G401.6 (cell line): ENCODE measurements at regions not wholly inside any gene's neighbourhood (a gene's known extent, or its start where the extent isn't known, plus 50 kb on each side); places are given as distances from the start of the nearest gene placed in this dataset.
"Not testable (repeated sequence)": the region's sequence is repeated elsewhere in the genome, so short reads cannot be mapped to it uniquely, and the experiment has no call there.

Experiments used
- FAIRE-seq: peaks from 2 replicates; lab custom pipeline; 2012; peaks lifted over from hg19 to GRCh38; lab: Jason Lieb, UNC

DNA sequence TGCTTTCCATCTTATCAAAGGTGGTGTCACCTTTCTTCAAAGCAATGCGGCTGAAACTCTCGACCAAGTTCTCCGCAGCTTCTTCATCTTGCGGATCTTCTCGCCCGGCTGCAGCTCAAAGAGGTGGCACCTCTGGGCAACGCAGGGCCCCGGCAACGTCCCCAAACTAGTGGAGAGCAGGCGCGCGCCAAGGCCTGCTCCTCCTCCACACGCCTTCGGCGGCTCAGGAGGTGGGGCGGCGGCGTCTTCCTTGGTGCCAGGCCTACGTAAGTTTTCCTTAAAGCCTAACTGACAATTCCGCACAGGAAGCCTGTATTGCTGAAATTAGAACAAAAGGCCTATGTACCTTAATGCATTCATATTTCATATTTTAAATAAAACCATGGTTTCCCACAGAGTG is 112.0 kb downstream of the TMX1 start:
- no peak for FAIRE-seq

DNA sequence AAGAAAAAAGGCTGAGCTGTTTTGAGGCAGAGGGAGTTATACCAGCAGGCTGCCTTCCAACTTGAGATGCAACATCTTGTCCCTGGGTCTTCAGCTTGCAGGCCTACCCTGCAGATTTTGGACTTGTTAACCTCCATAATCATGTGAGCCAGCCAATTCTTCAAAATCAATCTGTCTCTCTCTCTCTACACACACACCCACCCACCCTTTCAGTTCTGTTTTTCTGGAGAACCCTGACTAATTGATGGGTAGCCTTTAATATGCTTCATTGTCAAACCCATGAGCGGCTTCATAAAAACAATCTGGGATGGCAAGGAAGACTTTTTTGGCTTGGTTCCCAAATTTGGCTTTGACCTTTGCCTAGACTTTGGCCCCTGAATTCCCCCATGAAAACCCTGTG is 113.9 kb downstream of the TMX1 start:
- no peak for FAIRE-seq

DNA sequence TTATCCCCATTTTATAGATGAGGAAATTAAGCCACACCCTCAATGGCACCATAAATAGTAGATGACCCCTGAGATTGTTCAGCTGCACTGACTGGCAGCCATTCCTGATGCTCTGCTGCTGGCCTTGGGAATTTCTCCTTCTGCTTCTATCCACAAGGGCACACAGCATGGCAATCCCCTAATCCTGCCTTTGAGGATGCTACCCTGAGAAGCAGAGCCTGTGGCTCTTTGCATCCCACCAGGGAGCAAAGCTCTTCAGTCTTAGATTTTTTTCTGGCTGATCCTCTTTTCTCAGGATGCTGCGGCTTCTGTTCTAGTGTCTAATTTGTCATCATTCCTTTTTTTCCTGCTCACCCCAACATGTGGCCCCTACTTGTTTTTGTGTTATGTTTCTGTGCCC is 114.8 kb downstream of the TMX1 start:
- no peak for FAIRE-seq

DNA sequence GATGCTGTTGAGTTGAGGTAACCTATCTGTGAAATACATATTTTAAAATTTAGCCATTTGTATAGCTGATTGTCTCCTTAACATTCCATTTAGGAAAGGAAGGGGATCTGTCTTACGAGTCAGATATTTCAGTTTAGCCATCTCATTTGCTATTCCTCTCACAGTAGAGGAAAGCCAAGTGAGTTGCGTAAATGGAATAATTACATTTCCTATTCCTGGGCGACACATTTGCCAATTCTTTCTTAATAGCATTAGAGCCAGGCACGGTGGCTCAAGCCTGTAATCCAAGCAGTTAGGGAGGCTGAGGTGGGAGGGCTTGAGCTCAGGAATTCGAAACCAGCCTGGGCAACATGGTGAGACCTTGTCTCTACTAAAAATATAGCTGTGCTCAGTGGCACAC is 116.3 kb downstream of the TMX1 start:
- no peak for FAIRE-seq

DNA sequence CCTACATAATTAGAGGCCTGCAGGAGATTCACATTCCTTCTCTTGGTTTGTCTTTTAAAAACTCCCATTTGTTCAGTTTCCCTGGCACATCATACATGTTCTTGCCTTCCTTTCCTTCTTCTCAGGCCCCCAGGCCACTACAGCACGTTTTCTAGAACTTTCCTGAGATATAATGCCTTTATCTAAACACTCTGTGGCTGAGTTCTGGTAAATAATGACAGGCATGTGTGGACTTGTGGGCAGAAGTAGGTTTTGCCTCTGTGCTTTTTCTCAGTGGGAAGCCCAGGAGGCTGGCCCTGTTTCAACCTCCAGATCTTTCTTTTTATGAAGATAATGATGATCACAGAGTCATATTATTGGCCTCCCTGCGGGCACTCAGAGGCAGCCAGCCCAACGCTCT is 117.2 kb downstream of the TMX1 start:
- no peak for FAIRE-seq

GRCh38 chr14:51360592-51360991 is 120.5 kb downstream of the TMX1 start:
- FAIRE-seq: no peak

- no peak for FAIRE-seq
These were observed 125.4 kb downstream of the TMX1 start for GRCh38 chr14:51365241-51365965.

DNA sequence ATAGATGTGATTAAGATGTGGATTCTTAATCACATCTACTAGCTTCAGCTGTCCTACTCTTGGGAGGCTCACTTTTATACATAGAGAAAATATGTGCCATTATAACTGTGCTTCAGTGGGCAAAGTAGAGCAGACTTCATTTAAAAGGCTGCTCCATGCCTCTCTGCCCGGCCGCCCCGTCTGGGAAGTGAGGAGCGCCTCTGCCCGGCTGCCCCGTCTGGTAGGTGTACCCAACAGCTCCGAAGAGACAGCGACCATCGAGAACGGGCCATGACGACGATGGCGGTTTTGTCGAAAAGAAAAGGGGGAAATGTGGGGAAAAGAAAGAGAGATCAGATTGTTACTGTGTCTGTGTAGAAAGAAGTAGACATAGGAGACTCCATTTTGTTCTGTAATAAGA is 126.4 kb downstream of the TMX1 start:
- not testable (repeated sequence) for FAIRE-seq

- FAIRE-seq: not testable (repeated sequence)
These were observed 127.0 kb downstream of the TMX1 start for GRCh38 chr14:51366866-51367599.

DNA sequence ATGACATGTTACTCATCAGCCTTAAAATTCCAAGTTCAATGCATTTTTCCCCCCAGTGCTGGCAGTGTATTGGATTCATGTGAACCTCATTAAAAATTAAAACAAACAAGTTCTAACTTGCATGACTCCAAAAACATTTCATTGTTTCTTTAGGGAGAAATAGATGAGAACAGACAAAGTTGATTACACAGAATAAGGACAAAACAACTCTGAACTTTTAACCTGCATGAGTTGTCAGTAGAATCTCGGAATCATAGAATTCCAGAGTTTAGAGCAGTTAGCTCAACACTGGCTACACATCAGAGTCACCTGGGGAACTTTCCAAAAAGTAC is 127.5 kb downstream of the TMX1 start:
- FAIRE-seq: no peak

DNA sequence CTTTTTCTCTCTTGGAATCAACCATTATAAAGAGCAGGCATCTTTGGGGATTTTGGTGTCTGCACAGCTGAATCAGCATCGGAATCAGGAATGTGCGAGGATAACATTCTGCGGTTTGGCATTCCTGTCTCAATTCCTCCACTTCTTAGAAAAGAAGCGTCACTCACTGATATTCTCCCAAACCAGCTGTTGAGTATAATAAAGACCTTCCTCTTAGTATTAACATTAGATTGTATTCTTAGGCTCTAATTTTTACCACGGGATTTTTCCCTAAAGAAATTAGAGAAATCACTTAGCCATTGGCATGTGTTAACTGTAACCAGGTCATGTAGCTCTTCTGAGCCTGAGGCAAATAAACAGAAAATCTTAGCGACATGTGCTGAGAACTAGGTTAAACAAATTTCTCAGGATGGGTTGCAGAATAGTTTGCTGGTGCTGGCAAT is 128.7 kb downstream of the TMX1 start:
- no peak for FAIRE-seq

GRCh38 chr14:51369814-51370213 is 129.8 kb downstream of the TMX1 start:
- peak; percentile 42 for FAIRE-seq

DNA sequence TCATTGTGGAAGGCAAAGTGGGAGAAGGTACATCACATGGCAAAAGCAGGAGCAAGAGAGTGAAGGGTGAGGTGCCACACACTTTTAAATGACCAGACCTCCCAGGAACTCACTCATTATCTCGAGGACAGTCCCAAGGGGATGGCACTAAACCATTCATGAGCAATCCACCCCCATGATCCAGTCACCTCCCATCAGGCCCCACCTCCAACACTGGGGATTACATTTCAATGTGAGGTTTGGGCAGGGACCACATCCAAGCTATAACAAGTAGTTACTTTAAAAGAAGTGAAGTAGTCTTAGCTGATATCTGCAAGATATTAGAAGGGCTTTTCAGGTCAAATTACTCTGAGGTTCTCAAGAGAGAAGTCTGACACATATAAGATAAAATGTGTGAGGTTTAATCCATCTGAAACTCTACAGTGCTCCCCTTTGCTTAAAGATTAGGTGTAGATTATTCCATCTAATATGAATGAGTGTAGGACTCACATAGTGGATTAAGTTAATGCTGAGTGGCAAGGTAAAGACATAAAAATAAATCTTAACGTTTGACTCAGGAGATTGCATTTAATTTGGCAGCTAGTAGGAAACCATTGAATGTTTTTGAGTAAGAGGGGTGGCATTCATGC is 130.8 kb downstream of the TMX1 start:
- FAIRE-seq: no peak

DNA sequence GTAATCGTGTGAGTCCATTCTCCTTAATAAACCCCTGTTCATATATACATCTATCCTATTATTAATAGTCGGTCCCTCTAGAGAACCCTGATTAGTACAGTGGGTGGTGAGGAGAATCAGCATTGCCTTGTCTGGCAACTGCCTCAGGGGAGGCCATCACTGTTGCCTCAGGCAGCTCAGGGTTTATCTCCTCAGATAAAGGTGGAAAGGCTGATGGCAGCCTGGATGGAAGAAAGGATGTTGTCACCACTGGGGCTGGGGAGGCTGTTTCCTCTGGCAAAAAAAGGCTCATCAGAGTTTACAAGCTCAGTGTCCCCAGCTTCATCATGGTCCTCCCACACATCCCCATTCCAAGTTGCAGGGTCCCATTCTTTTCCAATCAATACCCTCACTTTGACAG is 137.1 kb downstream of the TMX1 start:
- FAIRE-seq: not testable (repeated sequence)

- no peak for FAIRE-seq
These were observed 142.5 kb downstream of the TMX1 start for GRCh38 chr14:51382506-51382905.

DNA sequence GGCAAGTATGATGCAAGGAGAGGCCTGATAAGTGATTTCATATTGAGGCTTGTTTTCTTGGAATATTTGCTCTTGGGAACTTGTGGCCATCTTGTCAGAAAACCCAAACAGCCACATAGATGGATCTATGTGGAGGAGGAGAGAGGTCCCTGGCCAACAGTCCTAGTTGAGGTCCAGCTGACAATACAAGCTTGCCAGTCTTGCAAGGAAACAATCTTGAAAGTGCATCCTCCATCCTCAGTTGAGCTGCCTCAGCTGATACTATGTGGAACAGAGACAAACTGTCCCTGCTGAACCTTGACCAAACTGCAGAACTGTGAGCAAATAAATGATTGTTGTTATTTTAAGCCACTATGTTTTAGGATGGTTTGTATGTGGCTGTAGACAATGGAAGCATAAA is 146.4 kb downstream of the TMX1 start:
- FAIRE-seq: no peak

DNA sequence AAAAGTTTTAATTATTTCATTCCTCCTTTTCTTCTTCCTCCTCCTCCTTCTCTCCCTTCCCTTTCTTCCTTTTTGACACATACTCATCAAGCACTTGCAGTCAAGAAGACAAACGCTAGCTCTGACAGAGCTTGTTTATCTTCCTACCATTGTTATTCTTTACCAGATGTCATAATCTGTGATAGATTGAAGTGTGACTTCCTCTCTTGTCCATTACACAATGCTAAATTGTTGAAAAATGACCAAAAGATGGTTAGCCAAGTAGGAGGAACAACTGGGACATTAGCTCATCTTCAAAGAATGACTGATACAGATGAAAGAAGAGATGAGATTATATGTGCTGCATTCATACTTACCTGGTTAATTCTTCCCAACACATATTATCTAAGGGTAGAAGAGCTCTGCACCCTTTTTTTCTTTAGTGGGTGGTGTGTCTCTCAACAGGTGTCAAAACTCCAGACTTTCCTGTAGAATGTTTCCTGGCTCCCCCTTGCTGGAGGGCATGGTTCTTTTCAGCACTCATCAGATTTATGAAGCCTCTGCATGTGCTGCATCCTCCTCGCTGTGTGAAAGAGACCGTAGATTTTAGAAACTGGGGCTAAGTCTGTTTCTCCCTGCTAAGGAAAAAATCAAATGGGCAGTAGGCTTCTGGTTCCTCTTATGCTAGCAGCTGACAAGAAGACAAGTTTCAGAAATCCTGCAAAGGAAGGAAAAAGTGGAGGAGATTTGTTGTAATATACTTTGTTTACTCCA is 147.1 kb downstream of the TMX1 start:
- no peak for FAIRE-seq

GRCh38 chr14:51392416-51392815 is 152.4 kb downstream of the TMX1 start:
- no peak for FAIRE-seq

GRCh38 chr14:51394384-51394783 is 154.3 kb downstream of the TMX1 start:
- no peak for FAIRE-seq

DNA sequence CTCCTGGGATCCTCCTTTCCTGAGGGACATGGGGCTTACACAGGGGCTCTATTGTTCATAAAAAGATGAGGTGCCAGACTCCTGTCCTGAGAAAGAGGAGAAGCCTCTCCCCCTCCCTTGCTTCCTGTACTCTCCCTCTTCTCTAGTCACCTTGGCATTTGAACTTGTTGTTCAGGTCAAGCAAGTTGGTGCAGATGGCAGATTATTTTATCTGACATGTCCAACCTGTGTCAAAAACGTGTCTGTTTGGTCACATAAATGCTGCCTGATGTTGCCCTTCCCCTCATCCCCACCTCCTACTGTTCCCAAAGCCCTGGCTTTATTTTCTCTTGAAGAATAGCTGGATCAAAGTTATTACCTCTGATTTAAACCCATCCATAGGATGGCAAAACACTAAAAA is 154.8 kb downstream of the TMX1 start:
- no peak for FAIRE-seq

DNA sequence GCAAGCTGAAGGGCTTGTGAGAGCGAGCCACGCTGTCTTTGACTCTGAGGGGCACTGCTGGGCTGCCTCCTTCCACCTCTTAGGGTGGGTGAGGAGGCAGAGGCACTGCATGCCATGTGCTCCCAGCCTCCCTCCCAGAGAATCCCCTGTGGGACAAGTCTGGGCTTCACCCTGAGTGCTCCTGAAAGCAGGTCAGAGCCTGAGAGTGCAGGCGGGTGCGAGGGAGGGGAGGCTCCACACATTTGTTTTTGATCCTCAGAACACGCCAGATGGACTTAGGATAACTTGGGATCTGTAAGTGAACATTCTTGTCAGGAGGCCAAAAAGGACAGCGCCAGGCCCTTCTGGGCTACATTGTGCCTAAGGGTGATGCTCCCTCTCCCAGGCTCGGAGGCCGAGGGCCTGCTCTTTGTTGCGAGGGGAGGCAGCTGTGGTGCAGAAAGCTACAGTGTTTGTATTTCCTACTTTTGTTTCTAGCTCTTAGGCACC is 155.4 kb downstream of the TMX1 start:
- no peak for FAIRE-seq

DNA sequence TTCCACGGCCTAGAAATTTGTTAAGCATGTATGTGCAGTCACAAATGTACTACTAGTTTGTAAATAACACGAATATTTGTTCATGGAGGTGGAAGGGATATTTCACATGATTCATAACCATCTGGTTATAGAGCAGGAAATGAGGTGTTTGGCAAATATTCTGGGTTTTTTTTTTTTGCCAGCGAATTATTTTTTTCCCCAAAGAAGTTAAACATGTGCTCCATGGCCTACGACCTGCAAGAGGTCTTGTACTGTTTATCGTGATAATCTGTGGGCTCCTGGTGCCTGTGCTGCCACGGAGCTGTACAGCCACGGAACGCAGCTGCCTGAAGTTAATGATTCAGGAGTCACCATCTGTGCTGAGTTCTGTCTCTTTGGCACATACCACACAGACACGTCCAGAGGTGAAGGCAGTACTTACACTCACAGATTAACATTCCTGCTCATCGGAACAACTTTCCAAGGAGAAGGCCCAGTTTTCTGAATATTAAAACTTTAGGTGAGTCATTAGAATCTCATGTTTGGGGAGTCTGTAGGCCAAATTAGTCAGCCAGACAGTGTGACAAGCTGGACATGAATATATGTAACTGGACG is 156.3 kb downstream of the TMX1 start:
- FAIRE-seq: no peak
